ENCODE measurements at regions not wholly inside any gene's neighbourhood (a gene's known extent, or its start where the extent isn't known, plus 50 kb on each side); places are given as distances from the start of the nearest gene placed in this dataset.

DNA sequence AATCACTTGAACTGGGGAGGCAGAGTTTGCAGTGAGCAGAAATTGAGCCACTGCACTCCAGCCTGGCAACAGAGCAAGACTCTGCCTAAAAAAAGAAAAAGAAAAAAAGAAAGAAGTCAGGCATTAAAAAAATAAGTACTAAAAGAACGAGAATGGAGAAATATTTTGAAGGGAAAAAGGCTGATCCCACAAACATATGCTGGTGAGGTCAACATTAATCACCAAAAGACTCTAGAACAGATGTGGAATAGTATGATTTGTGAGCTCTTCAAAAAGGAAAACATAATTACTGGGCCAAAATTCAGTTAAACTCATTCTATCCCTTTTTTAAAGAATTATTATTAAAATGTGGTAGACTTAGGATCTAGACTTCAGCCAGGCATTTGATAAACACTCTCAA is 61.2 kb upstream of the NRSN1 start:
- intact Hi-C loops (cut with micrococcal nuclease): no loop called here
- DNase-seq (no peak), ATAC-seq (ENCODE audit: low read depth) (no peak)
- Mint-ChIP-seq H3K27ac (no peak overlapping the region), H3K4me1 (no peaks in the 10 kb centered on the region), H3K27me3 (no peaks in the 10 kb centered on the region), H3K36me3 (ENCODE audit: low read depth) (no peaks in the 10 kb centered on the region), H3K9me3 (peaks cover 4% of the 10 kb centered on the region), H3K4me3 (no peak overlapping the region)
- ChIA-PET CTCF (no interaction called here), POLR2A (no interaction called here)
- TF ChIP-seq, protein P1, sequence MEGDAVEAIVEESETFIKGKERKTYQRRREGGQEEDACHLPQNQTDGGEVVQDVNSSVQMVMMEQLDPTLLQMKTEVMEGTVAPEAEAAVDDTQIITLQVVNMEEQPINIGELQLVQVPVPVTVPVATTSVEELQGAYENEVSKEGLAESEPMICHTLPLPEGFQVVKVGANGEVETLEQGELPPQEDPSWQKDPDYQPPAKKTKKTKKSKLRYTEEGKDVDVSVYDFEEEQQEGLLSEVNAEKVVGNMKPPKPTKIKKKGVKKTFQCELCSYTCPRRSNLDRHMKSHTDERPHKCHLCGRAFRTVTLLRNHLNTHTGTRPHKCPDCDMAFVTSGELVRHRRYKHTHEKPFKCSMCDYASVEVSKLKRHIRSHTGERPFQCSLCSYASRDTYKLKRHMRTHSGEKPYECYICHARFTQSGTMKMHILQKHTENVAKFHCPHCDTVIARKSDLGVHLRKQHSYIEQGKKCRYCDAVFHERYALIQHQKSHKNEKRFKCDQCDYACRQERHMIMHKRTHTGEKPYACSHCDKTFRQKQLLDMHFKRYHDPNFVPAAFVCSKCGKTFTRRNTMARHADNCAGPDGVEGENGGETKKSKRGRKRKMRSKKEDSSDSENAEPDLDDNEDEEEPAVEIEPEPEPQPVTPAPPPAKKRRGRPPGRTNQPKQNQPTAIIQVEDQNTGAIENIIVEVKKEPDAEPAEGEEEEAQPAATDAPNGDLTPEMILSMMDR (IDR thresholded peaks at IDR 0.05): no peak

DNA sequence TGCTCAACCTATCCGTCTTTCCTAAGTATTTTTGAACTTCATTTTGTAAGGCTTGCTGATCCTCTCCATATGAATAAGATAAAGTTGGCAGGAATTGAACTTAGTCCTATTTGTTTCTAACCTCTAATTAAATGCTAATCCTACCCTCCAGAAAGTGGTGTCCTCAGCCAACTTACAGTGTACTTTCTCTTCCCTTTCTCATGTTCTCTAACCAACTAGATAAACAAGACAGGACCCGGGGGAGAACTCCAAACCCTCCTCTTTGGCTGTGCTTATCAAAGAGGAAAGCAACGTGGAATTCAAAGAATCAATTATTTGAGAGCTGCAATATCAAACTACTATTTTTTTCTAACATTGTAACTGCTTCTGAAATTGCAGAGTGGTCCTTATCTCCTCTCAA is 56.5 kb upstream of the NRSN1 start:
- no peak for DNase-seq

DNA sequence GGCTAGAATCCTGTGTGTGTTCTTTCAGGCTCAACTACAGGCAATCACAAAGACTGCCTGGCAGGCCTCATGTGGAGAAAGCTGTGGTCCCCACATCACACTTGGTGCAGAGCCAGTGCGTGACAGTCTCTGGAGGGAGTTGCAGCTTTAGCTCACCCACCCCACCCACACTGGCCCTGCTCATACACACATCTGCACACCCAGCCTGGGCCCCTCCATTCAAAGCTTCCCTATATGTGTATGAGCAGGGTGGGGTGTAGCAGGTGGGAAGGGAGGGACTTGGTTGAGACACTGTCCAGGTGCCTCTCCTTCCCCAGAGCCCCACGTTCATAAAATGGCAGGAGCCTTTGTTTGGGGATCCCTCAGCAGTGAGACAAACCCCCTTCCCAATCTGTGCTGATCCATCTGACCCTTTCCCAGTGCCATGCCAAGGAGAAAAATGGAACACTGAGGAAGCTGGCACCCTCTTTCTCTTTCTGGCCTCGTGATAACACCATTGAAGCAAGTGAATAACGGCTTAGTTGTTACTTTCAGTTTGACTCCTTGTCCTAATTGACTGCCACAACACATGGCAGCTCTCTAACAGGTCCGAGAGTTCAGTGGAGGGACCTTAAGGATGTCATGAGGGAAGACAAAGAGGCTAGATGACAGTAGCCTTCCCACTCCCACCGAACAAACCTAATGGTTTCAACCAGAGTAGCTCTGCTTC is 53.8 kb upstream of the NRSN1 start:
- H3K9me3 Mint-ChIP-seq: no peaks in the 10 kb centered on the region
- H3K36me3 Mint-ChIP-seq (ENCODE audit: low read depth): no peaks in the 10 kb centered on the region
- H3K27me3 Mint-ChIP-seq: no peaks in the 10 kb centered on the region
- H3K4me1 Mint-ChIP-seq: no peaks in the 10 kb centered on the region
- no peak overlapping the region for H3K4me3 Mint-ChIP-seq
- ATAC-seq (ENCODE audit: low read depth) (no peak), DNase-seq (no peak)
- POLR2A ChIA-PET: no interaction called here
- intact Hi-C loops (cut with micrococcal nuclease): no loop called here
- TF ChIP-seq, protein P1 (IDR thresholded peaks at IDR 0.05): no peak
- no peak overlapping the region for H3K27ac Mint-ChIP-seq
- CTCF ChIA-PET: no interaction called here

More for the DNA sequence above, 56.5 kb upstream of the NRSN1 start:
- no peaks in the 10 kb centered on the region for H3K27me3 Mint-ChIP-seq
- no peak for ATAC-seq (ENCODE audit: low read depth)
- H3K4me3 Mint-ChIP-seq: no peak overlapping the region
- H3K4me1 Mint-ChIP-seq: no peaks in the 10 kb centered on the region
- no peak overlapping the region for H3K27ac Mint-ChIP-seq
- TF ChIP-seq, protein P1 (IDR thresholded peaks at IDR 0.05): no peak
- H3K36me3 Mint-ChIP-seq (ENCODE audit: low read depth): no peaks in the 10 kb centered on the region
- ChIA-PET CTCF (no interaction called here), POLR2A (no interaction called here)
- peaks cover 2% of the 10 kb centered on the region for H3K9me3 Mint-ChIP-seq
- intact Hi-C loops (cut with micrococcal nuclease): no loop called here

DNA sequence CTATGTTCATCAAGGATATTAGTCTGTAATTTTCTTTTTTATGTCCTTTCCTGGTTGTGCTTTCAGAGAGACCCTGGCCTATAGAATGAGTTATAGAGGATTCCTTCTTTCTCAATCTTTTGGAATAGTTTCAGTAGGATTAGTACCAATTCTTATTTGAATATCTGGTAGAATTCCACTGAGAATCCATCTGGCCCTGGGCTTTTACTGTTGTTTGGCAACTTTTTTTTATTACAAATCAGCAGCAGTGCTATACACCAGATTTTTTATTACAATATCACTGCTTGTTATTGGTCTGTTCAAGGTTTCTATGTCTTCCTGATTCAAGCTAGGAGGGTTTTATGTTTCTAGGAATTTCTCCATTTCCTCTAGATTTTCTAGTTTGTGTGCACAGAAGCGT is 50.0 kb upstream of the NRSN1 start:
- CTCF ChIA-PET: no interaction called here
- ATAC-seq (ENCODE audit: low read depth) (no peak), DNase-seq (no peak)
- Mint-ChIP-seq H3K4me1 (no peaks in the 10 kb centered on the region), H3K27ac (no peak overlapping the region), H3K4me3 (no peak overlapping the region), H3K36me3 (ENCODE audit: low read depth) (no peaks in the 10 kb centered on the region), H3K27me3 (peaks cover 3% of the 10 kb centered on the region), H3K9me3 (no peaks in the 10 kb centered on the region)
- intact Hi-C loops (cut with micrococcal nuclease): no loop called here
- POLR2A ChIA-PET: no interaction called here
- TF ChIP-seq, protein P1 (IDR thresholded peaks at IDR 0.05): no peak
